Adrenal gland (tissue), 9 donors: ENCODE measurements at regions not wholly inside any gene's neighbourhood (a gene's known extent, or its start where the extent isn't known, plus 50 kb on each side); places are given as distances from the start of the nearest gene placed in this dataset.

Source experiments
- DNase-seq, 7 donors: peaks; one replicate each; pipeline ENCODE4 v3.0.0-alpha.2; 2019 to 2020
- H3K27ac ChIP-seq, 5 donors: fragments of 200-600 bp; sonication (generic) in 4 of 5; 1 replicate in 3 of 5; 2 replicates in 2 of 5; pipeline versions ENCODE4 v1.5.1 to v1.8.0; 2016 to 2020; ENCODE audit warnings: mild to moderate bottlenecking in 1 of 5
- H3K27me3 ChIP-seq: fragments of 200-600 bp; 2 replicates; pipeline ENCODE4 v1.8.0; 2021
- H3K36me3 ChIP-seq, 2 donors: fragments of 200-600 bp; replicated peaks in 1 of 2; 1 replicate in 1 of 2; 2 replicates in 1 of 2; pipeline versions ENCODE4 v1.5.1 to v1.8.0; 2018 to 2022
- H3K4me1 ChIP-seq, 2 donors: fragments of 200-600 bp; replicated peaks in 1 of 2; 1 replicate in 1 of 2; 2 replicates in 1 of 2; pipeline versions ENCODE4 v1.5.1 to v1.8.0; 2018 to 2021
- H3K4me3 ChIP-seq, 4 donors: fragments of 200-600 bp; sonication (generic) in 3 of 4; one replicate each; pipeline ENCODE4 v1.5.1; 2016 to 2018
- H3K9me3 ChIP-seq, 3 donors: fragments of 200-600 bp; sonication (generic) in 1 of 3; replicated peaks in 1 of 3; 1 replicate in 2 of 3; 2 replicates in 1 of 3; pipeline versions ENCODE4 v1.5.1 to v1.8.0; 2016 to 2021
- CTCF ChIP-seq, 6 experiments: fragments of 450-650 bp in 4 of 6; fragments of 200-600 bp in 2 of 6; sonication (generic) in 1 of 6; IDR thresholded peaks; 1 replicate in 5 of 6; 2 replicates in 1 of 6; pipeline versions ENCODE4 v1.5.1 to v1.8.0; 2016 to 2021; ENCODE audit warnings: antibody characterized with exemption in 6 of 6, mild to moderate bottlenecking in 2 of 6, moderate library complexity in 1 of 6
- POLR2A ChIP-seq, 2 donors: fragments of 450-650 bp; IDR thresholded peaks; one replicate each; pipeline ENCODE4 v1.6.1; 2017; ENCODE audit warnings: antibody characterized with exemption in 2 of 2, mild to moderate bottlenecking in 2 of 2, moderate library complexity in 1 of 2
- WGBS, 4 donors: extraction: QIAGEN DNeasy Blood & Tissue Kit in 2 of 4; methylation state at CpG; one replicate each; pipeline versions ENCODE4 v1.1.5 to v1.1.7; 2013 to 2017; 5-methylcytosine and 5-hydroxymethylcytosine counted together
- intact Hi-C, 2 donors: fragments of 100-400 bp; cut with DNase I; formaldehyde crosslinking; loops; one replicate each; pipeline versions ENCODE4 v1.14.1 to v1.15.0; 2022 to 2023
- donor health status: healthy with polysubstance abuse.
- donor health status: Bipolar disorder and iron deficiency.
- donor health status: DM: yes; HTN: yes; CAD: no.
- donor health status: DM: no; HTN: no; CAD: no.
- donor health status: DM: no; HTN: no; CAD: no.

- Histone ChIP-seq H3K4me3 (no peak overlapping the region), H3K36me3 (no peaks in the 10 kb centered on the region), H3K27me3 (no peaks in the 10 kb centered on the region), H3K9me3 (no peaks in the 10 kb centered on the region), H3K4me1 (no peaks in the 10 kb centered on the region), H3K27ac (no peak overlapping the region)
- intact Hi-C loops, result no loop called here
- DNase-seq, result no peak
- WGBS, 4 donors, result 58 to 75% (median 69%) methylated on average over 6 of the region's 6 CpGs
- TF ChIP-seq POLR2A (IDR thresholded peaks at IDR 0.05), result no peak
- TF ChIP-seq CTCF (IDR thresholded peaks at IDR 0.05), result no peak
Measured at GRCh38 chr14:34297786-34298520, 164.1 kb downstream of the SPTSSA start.

GRCh38 chr14:34283590-34283989 is 178.4 kb downstream of the SPTSSA start:
- H3K4me3 ChIP-seq, result no peak overlapping the region
- no peaks in the 10 kb centered on the region for H3K36me3 ChIP-seq
- no peaks in the 10 kb centered on the region for H3K9me3 ChIP-seq
- H3K4me1 ChIP-seq, result no peaks in the 10 kb centered on the region
- TF ChIP-seq POLR2A (IDR thresholded peaks at IDR 0.05) (no peak), CTCF (IDR thresholded peaks at IDR 0.05) (no peak)
- no peak for DNase-seq
- no peaks in the 10 kb centered on the region for H3K27me3 ChIP-seq
- H3K27ac ChIP-seq, result no peak overlapping the region
- intact Hi-C loops, result no loop called here

- Histone ChIP-seq H3K9me3 (no peaks in the 10 kb centered on the region), H3K27ac (no peak overlapping the region), H3K27me3 (no peaks in the 10 kb centered on the region), H3K4me1 (no peaks in the 10 kb centered on the region), H3K4me3 (no peak overlapping the region), H3K36me3 (no peaks in the 10 kb centered on the region)
- TF ChIP-seq POLR2A (IDR thresholded peaks at IDR 0.05) (no peak), CTCF (IDR thresholded peaks at IDR 0.05) (no peak)
- DNase-seq, result no peak
- intact Hi-C loops, result no loop called here
Measured at GRCh38 chr14:34277191-34277590, 184.8 kb downstream of the SPTSSA start.

GRCh38 chr14:34275530-34275929 is 186.5 kb downstream of the SPTSSA start:
- H3K27me3 ChIP-seq, result no peaks in the 10 kb centered on the region
- WGBS, 4 donors, result 43 to 64% (median 53%) methylated on average over 1 of the region's 1 CpG
- intact Hi-C loops, result no loop called here

More at GRCh38 chr14:34275530-34275929, 186.5 kb downstream of the SPTSSA start:
- Histone ChIP-seq H3K4me3 (no peak overlapping the region), H3K36me3 (no peaks in the 10 kb centered on the region), H3K9me3 (no peaks in the 10 kb centered on the region), H3K27ac (no peak overlapping the region), H3K4me1 (no peaks in the 10 kb centered on the region)
- TF ChIP-seq POLR2A (IDR thresholded peaks at IDR 0.05) (no peak), CTCF (IDR thresholded peaks at IDR 0.05) (no peak)
- DNase-seq, result no peak
